Heart right ventricle (tissue), 16 donors: ENCODE measurements at regions not wholly inside any gene's neighbourhood (a gene's known extent, or its start where the extent isn't known, plus 50 kb on each side); places are given as distances from the start of the nearest gene placed in this dataset.

Source experiments
- ATAC-seq, 8 donors: fragments of 200-7000 bp; cut with Tn5 transposase; one replicate each; pipeline ENCODE4 v1.9.1; 2020; ENCODE audit warnings: mild to moderate bottlenecking in 8 of 8, moderate library complexity in 8 of 8, moderate number of reproducible peaks in 1 of 8
- DNase-seq, 2 donors: peaks; one replicate each; pipeline ENCODE4 v3.0.0-alpha.2; 2020
- H3K27ac ChIP-seq, 10 donors: fragments of 200-600 bp; sonication (generic) in 2 of 10; one replicate each; pipeline versions ENCODE4 v1.5.0 to v1.8.0; 2020 to 2022; ENCODE audit warnings: mild to moderate bottlenecking in 3 of 10
- H3K27me3 ChIP-seq, 7 donors: fragments of 200-600 bp; one replicate each; pipeline ENCODE4 v1.8.0; 2021 to 2022; ENCODE audit warnings: mild to moderate bottlenecking in 2 of 7
- H3K36me3 ChIP-seq, 9 donors: fragments of 200-600 bp; sonication (generic) in 1 of 9; one replicate each; pipeline versions ENCODE4 v1.5.0 to v1.8.0; 2020 to 2022; ENCODE audit warnings: mild to moderate bottlenecking in 2 of 9
- H3K4me1 ChIP-seq, 9 donors: fragments of 200-600 bp; sonication (generic) in 1 of 9; one replicate each; pipeline versions ENCODE4 v1.5.0 to v1.8.0; 2020 to 2022; ENCODE audit warnings: mild to moderate bottlenecking in 4 of 9
- H3K4me3 ChIP-seq, 10 donors: fragments of 200-600 bp; sonication (generic) in 2 of 10; one replicate each; pipeline versions ENCODE4 v1.5.0 to v1.8.0; 2020 to 2022; ENCODE audit warnings: mild to moderate bottlenecking in 7 of 10, moderate library complexity in 2 of 10
- H3K9me3 ChIP-seq, 11 donors: fragments of 200-600 bp in 10 of 11; sonication (generic) in 2 of 11; one replicate each; pipeline versions ENCODE4 v1.5.0 to v1.8.0; 2013 to 2022; ENCODE audit warnings: mild to moderate bottlenecking in 2 of 11, control low read depth in 1 of 11, moderate library complexity in 1 of 11
- WGBS, 2 donors: extraction: QIAGEN DNeasy Blood & Tissue Kit; methylation state at CpG; one replicate each; pipeline ENCODE4 v1.1.7; 2013; ENCODE audit warnings: inconsistent platforms in 1 of 2; 5-methylcytosine and 5-hydroxymethylcytosine counted together
- intact Hi-C, 10 donors: fragments of 100-400 bp; cut with DNase I; formaldehyde crosslinking; loops; one replicate each; pipeline versions ENCODE4 v1.11.1 to v1.14.2; 2022
- TF ChIP-seq, protein P1 (sequence below), 9 donors: fragments of 200-600 bp; sonication (generic) in 2 of 9; IDR thresholded peaks; one replicate each; pipeline versions ENCODE4 v1.5.0 to v1.8.0; 2021 to 2022; ENCODE audit warnings: antibody characterized with exemption in 9 of 9, mild to moderate bottlenecking in 5 of 9, moderate library complexity in 1 of 9
- donor health status: Arrhythmogenic right ventricular cardiomyopathy.
- donor health status: ischemic (EF 13 %, LVEDD 7.1; RV severe dilation, severe dysfunction).
- donor health status: healthy with polysubstance abuse.
- donor health status: DM: no; HTN: yes; CAD: no.
- donor health status: DM: no; HTN: no; CAD: no.
- donor health status: ischemic (EF 25% LVEDD 6.9; RV normal size, moderate dysfunction).
- donor health status: ischemic (EF 25% LVEDD 5.7; RV mildly dilated, moderate dysfunction).
- donor health status: healthy.
- donor health status: DM: yes; HTN: yes; CAD: no.
- donor health status: Ischemic cardiomyopathy.
- donor health status: ischemic (EF 35%, LVEDD 5.7; RV mildly dilated, moderate dysfunction).
- donor health status: nonischemic (EF 11% LVEDD 7.7; RV severe dilation, severe dysfunction).
- donor health status: DM: yes; HTN: yes; CAD: no.
- donor health status: PGD.
- donor health status: ischemic (EF 29% LVEDD 5.4; RV normal size, mild dysfunction).
- donor health status: nonischemic (EF 23%, LVEDD 6.1; RV moderate dilation, normal function).

- H3K4me3 ChIP-seq: no peak overlapping the region
- H3K36me3 ChIP-seq: no peaks in the 10 kb centered on the region
- H3K9me3 ChIP-seq: no peaks in the 10 kb centered on the region
- TF ChIP-seq, protein P1, sequence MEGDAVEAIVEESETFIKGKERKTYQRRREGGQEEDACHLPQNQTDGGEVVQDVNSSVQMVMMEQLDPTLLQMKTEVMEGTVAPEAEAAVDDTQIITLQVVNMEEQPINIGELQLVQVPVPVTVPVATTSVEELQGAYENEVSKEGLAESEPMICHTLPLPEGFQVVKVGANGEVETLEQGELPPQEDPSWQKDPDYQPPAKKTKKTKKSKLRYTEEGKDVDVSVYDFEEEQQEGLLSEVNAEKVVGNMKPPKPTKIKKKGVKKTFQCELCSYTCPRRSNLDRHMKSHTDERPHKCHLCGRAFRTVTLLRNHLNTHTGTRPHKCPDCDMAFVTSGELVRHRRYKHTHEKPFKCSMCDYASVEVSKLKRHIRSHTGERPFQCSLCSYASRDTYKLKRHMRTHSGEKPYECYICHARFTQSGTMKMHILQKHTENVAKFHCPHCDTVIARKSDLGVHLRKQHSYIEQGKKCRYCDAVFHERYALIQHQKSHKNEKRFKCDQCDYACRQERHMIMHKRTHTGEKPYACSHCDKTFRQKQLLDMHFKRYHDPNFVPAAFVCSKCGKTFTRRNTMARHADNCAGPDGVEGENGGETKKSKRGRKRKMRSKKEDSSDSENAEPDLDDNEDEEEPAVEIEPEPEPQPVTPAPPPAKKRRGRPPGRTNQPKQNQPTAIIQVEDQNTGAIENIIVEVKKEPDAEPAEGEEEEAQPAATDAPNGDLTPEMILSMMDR (IDR thresholded peaks at IDR 0.05): no peak
- no peak for DNase-seq
- no peak overlapping the region for H3K27ac ChIP-seq
- H3K27me3 ChIP-seq: no peaks in the 10 kb centered on the region
- no peak for ATAC-seq
- no peaks in the 10 kb centered on the region for H3K4me1 ChIP-seq
- intact Hi-C loops: no loop called here
- 37 to 38% methylated on average over 5 of the region's 5 CpGs for WGBS, 2 donors
These were observed 437.1 kb upstream of the TLE4 start for GRCh38 chr9:79134654-79135053.

DNA sequence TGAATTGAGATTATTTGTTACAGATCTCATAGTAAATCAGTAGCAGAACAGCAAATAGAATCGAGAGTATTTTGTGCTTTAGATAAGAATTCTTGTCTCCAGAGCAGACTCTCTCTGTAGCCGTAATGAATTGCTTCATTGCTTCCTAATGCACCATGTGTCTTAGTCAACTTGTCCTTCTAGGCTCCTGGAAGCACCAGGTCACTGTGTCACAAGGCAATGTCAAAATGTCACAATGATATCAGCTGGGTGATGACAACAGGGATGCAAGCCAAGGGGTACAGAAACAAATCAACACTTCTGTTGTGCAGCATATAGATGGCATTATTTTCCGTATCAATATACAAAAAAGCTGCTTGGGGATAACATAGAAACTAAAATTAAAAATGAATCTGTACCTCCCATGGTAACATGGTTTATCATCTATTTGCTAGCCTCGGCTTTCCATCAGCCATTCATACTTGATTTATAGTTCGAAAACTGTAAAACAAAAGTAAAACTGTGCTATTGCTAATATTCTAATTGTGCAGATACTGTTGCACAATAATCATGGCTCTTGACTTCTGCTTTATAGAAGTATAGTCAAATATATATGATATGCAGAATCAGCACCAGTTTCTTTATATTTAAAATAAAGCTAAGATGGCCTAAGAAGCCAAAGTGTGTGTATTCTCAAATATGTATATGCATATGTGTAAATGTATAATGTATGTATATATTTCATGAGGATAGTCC, 435.9 kb upstream of the TLE4 start:
- no peak for DNase-seq
- H3K27ac ChIP-seq: no peak overlapping the region
- TF ChIP-seq, protein P1 (IDR thresholded peaks at IDR 0.05): no peak
- ATAC-seq: no peak
- H3K9me3 ChIP-seq: no peaks in the 10 kb centered on the region
- intact Hi-C loops: no loop called here
- no peak overlapping the region for H3K4me3 ChIP-seq
- H3K36me3 ChIP-seq: no peaks in the 10 kb centered on the region
- H3K4me1 ChIP-seq: no peaks in the 10 kb centered on the region
- no peaks in the 10 kb centered on the region for H3K27me3 ChIP-seq
- 74 to 78% methylated on average over 5 of the region's 5 CpGs for WGBS, 2 donors

DNA sequence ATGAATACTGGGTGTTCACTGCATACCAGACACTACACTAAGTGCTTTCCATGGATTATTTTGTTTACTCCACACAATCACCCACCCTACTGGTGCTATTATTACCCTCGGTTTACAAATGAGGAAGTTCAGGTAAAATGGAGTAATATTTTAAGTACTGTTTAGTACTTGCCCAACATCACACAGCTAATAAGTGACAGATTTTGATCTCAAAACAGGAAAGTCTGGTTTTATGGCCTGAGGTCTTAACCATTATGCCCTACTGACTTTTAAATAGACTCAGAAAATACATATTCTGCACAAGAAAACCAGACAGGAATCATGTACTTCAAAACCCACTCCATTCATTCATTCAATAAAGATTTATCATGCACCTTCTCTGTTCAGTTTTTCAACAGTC, 431.0 kb upstream of the TLE4 start:
- Histone ChIP-seq H3K27me3 (no peaks in the 10 kb centered on the region), H3K27ac (no peak overlapping the region), H3K36me3 (no peaks in the 10 kb centered on the region), H3K4me3 (no peak overlapping the region), H3K9me3 (no peaks in the 10 kb centered on the region), H3K4me1 (no peaks in the 10 kb centered on the region)
- WGBS, 2 donors: 73 to 93% methylated on average over 1 of the region's 1 CpG
- no peak for ATAC-seq
- TF ChIP-seq, protein P1 (IDR thresholded peaks at IDR 0.05): no peak
- no peak for DNase-seq
- intact Hi-C loops: no loop called here

DNA sequence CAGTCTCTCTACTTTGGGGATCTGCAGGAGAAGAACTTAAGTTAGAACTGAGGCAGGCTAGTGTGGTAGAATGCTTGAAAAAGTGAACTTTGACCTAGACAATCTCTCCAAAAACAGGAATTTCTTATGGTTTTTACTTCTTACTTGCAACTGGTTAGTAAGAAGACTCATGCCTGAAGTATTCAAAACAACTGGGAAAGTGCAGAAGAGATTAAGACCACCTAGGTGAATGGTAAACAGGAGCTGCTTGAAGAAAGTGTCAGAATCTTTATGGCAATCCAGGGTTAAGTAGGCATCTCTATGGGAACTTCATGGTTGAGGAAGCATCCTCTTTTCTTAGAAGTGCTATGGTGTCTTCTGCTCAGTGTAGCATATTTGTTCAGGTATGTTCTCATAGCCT, 428.6 kb upstream of the TLE4 start:
- intact Hi-C loops: no loop called here
- Histone ChIP-seq H3K27ac (no peak overlapping the region), H3K4me1 (no peaks in the 10 kb centered on the region), H3K4me3 (no peak overlapping the region), H3K36me3 (no peaks in the 10 kb centered on the region), H3K27me3 (no peaks in the 10 kb centered on the region), H3K9me3 (no peaks in the 10 kb centered on the region)
- TF ChIP-seq, protein P1 (IDR thresholded peaks at IDR 0.05): no peak
- ATAC-seq: no peak
- no peak for DNase-seq
